ENCODE measurements at regions not wholly inside any gene's neighbourhood (a gene's known extent, or its start where the extent isn't known, plus 50 kb on each side); places are given as distances from the start of the nearest gene placed in this dataset.

- no peak for TF ChIP-seq CEBPZ (IDR thresholded peaks at IDR 0.05; ENCODE audit: low read length)
- TF ChIP-seq CENPX (CRISPR knock-in tag; IDR thresholded peaks at IDR 0.05): no peak
- no peak for TF ChIP-seq MIXL1 (CRISPR knock-in tag; IDR thresholded peaks at IDR 0.05)
- TF ChIP-seq TCF12 (IDR thresholded peaks at IDR 0.05): no peak
- no peak for TF ChIP-seq TCF12 (CRISPR knock-in tag; IDR thresholded peaks at IDR 0.05)
- no peak for TF ChIP-seq ZNF3 (CRISPR knock-in tag; IDR thresholded peaks at IDR 0.05)
- TF ChIP-seq ZNF235 (CRISPR knock-in tag; IDR thresholded peaks at IDR 0.05; ENCODE audit: borderline replicate concordance): no peak
These were observed 201.2 kb downstream of the PIK3R1 start (continued) for GRCh38 chr5:68416714-68417113.

- H3K27me3 ChIP-seq (ENCODE audit: control insufficient read depth in 1 of 2, insufficient read depth in 2 of 2, low read length in 2 of 2): peaks cover 0 to 1% of the 10 kb centered on the region in 2 experiments; a peak in 1 of 5 replicates
- H3K9me3 ChIP-seq (ENCODE audit: low read length): no peaks in the 10 kb centered on the region
- H3K4me3 ChIP-seq (replicated peaks in 1 of 3; ENCODE audit: insufficient read depth in 1 of 3, low read depth in 2 of 3, low read length in 3 of 3): no peak overlapping the region
- CTCF ChIA-PET (ENCODE audit: low intra/inter-chr PET ratio, low total read pairs): no interaction called here
- WGBS (ENCODE audit: low lambda C conversion rate): 70% methylated on average over 3 of the region's 3 CpGs
- ATAC-seq (no peak), DNase-seq (ENCODE audit: low spot score) (no peak), FAIRE-seq (no peak)
- H3K36me3 ChIP-seq (replicated peaks in 1 of 2; ENCODE audit: control insufficient read depth in 1 of 2, insufficient read depth in 2 of 2, low read length in 2 of 2): no peaks in the 10 kb centered on the region
- H4K20me1 ChIP-seq (ENCODE audit: insufficient read depth, low read length): no peaks in the 10 kb centered on the region
- TF ChIP-seq THAP11 (CRISPR knock-in tag; IDR thresholded peaks at IDR 0.05) (no peak), ZNF616 (CRISPR knock-in tag; IDR thresholded peaks at IDR 0.05; ENCODE audit: low read depth) (no peak), ATRX (CRISPR knock-in tag; IDR thresholded peaks at IDR 0.05; ENCODE audit: borderline replicate concordance) (no peak), NFATC3 (CRISPR knock-in tag; IDR thresholded peaks at IDR 0.05) (no peak)
- in situ Hi-C loops (cut with HindIII; ENCODE audit: extremely low pct_ligation_motif_present, low pct_unique_long_range_greater_than_20kb): no loop called here
- no peak overlapping the region for H2AFZ ChIP-seq (ENCODE audit: low read length)
- intact Hi-C loops (cut with micrococcal nuclease; ENCODE audit: unreplicated experiment): no loop called here
- no peak overlapping the region for H3K9ac ChIP-seq (ENCODE audit: insufficient read depth, low read depth, low read length)
- no peak overlapping the region for H3K4me2 ChIP-seq (ENCODE audit: low read depth, low read length)
- H3K79me2 ChIP-seq (ENCODE audit: insufficient read depth, low read length): no peaks in the 10 kb centered on the region
- no TSS peak for BruUV-seq (replicated peaks)
- H3K4me1 ChIP-seq (ENCODE audit: insufficient read depth, low read length): no peaks in the 10 kb centered on the region; the same call in 1 of the 2 replicates
- H3K27ac ChIP-seq (ENCODE audit: extremely low read length, insufficient read depth, low read length): no peak overlapping the region
- POLR2A ChIA-PET: no interaction called here
These were observed 202.6 kb downstream of the PIK3R1 start for GRCh38 chr5:68418201-68418600.

All from HepG2 (cell line).